H9 (cell line): ENCODE measurements at regions not wholly inside any gene's neighbourhood (a gene's known extent, or its start where the extent isn't known, plus 50 kb on each side); places are given as distances from the start of the nearest gene placed in this dataset.

ENCODE experiments used
- DNase-seq: peaks from one replicate; pipeline ENCODE4 v3.0.0-alpha.2; 2017
- H2AFZ ChIP-seq: one replicate; pipeline ENCODE4 v1.6.1; 2013; ENCODE audit warnings: mild to moderate bottlenecking, low read length, control low read depth, moderate library complexity
- H2AK5ac ChIP-seq: 2 replicates; pipeline ENCODE4 v1.6.1; 2013; ENCODE audit warnings: low read length, control low read depth, mixed read lengths; ENCODE audit not compliant: insufficient read length
- H2BK120ac ChIP-seq: one replicate; pipeline ENCODE4 v1.6.1; 2013; ENCODE audit warnings: low read depth, mild to moderate bottlenecking, low read length, control low read depth, inconsistent platforms; ENCODE audit not compliant: poor library complexity, severe bottlenecking
- H2BK12ac ChIP-seq: 2 replicates; pipeline ENCODE4 v1.6.1; 2013; ENCODE audit warnings: low read length, control low read depth, mixed read lengths, low read depth; ENCODE audit not compliant: insufficient read length
- H2BK15ac ChIP-seq: 2 replicates; pipeline ENCODE4 v1.6.1; 2013; ENCODE audit warnings: low read depth, low read length, control low read depth
- H2BK20ac ChIP-seq: one replicate; pipeline ENCODE4 v1.6.1; 2013; ENCODE audit warnings: low read depth, mild to moderate bottlenecking, low read length, control low read depth, inconsistent platforms; ENCODE audit not compliant: poor library complexity, severe bottlenecking
- H2BK5ac ChIP-seq: 2 replicates; pipeline ENCODE4 v1.6.1; 2013; ENCODE audit warnings: low read length, control low read depth, mixed read lengths; ENCODE audit not compliant: insufficient read length
- H3K14ac ChIP-seq: 2 replicates; pipeline ENCODE4 v1.6.1; 2013; ENCODE audit warnings: low read length, control low read depth; ENCODE audit not compliant: insufficient read depth
- H3K18ac ChIP-seq: 2 replicates; pipeline ENCODE4 v1.6.1; 2013; ENCODE audit warnings: low read depth, mild to moderate bottlenecking, mixed read lengths, low read length, control low read depth; ENCODE audit not compliant: insufficient read length
- H3K23ac ChIP-seq: 2 replicates; pipeline ENCODE4 v1.6.1; 2013; ENCODE audit warnings: low read length, control low read depth, mixed read lengths, low read depth; ENCODE audit not compliant: insufficient read length
- H3K23me2 ChIP-seq: 2 replicates; pipeline ENCODE4 v1.6.1; 2013; ENCODE audit warnings: low read depth, mild to moderate bottlenecking, mixed read lengths, low read length, control low read depth; ENCODE audit not compliant: insufficient read length, poor library complexity, severe bottlenecking
- H3K27ac ChIP-seq: 2 replicates; pipeline ENCODE4 v1.5.1; 2013; ENCODE audit warnings: low read length, control low read depth, mixed read lengths, low read depth; ENCODE audit not compliant: insufficient read length
- H3K27me3 ChIP-seq: 2 replicates; pipeline ENCODE4 v1.6.1; 2013; ENCODE audit warnings: low read length, control low read depth, inconsistent platforms; ENCODE audit not compliant: insufficient read depth
- H3K4ac ChIP-seq: 2 replicates; pipeline ENCODE4 v1.6.1; 2013; ENCODE audit warnings: low read depth, mild to moderate bottlenecking, control low read depth, inconsistent platforms, low read length, moderate library complexity
- H3K4me1 ChIP-seq: 2 replicates; pipeline ENCODE4 v1.6.1; 2013; ENCODE audit warnings: low read length, control low read depth, inconsistent platforms; ENCODE audit not compliant: insufficient read depth
- H3K4me2 ChIP-seq: 2 replicates; pipeline ENCODE4 v1.6.1; 2013; ENCODE audit warnings: low read length, control low read depth, mixed read lengths; ENCODE audit not compliant: insufficient read length, insufficient read depth
- H3K56ac ChIP-seq: 2 replicates; pipeline ENCODE4 v1.6.1; 2013; ENCODE audit warnings: low read depth, mild to moderate bottlenecking, mixed read lengths, low read length, control low read depth; ENCODE audit not compliant: insufficient read length
- H3K79me1 ChIP-seq: 2 replicates; pipeline ENCODE4 v1.6.1; 2013; ENCODE audit warnings: low read depth, mild to moderate bottlenecking, moderate library complexity, low read length, control low read depth, inconsistent platforms; ENCODE audit not compliant: insufficient read depth, poor library complexity, severe bottlenecking
- H3K79me2 ChIP-seq: 2 replicates; pipeline ENCODE4 v1.6.1; 2013; ENCODE audit warnings: low read length, control low read depth, inconsistent platforms; ENCODE audit not compliant: insufficient read depth
- H3K9ac ChIP-seq: 2 replicates; pipeline ENCODE4 v1.6.1; 2013; ENCODE audit warnings: low read length, control low read depth, mixed read lengths; ENCODE audit not compliant: insufficient read length; ENCODE audit errors: extremely low read depth
- H3K9me3 ChIP-seq: one replicate; pipeline ENCODE4 v1.6.1; 2013; ENCODE audit warnings: low read depth, low read length, inconsistent platforms; ENCODE audit not compliant: control insufficient read depth
- H3T11ph ChIP-seq: one replicate; pipeline ENCODE4 v1.6.1; 2013; ENCODE audit warnings: mild to moderate bottlenecking, low read length, control low read depth, inconsistent platforms
- H4K20me1 ChIP-seq: one replicate; pipeline ENCODE4 v1.6.1; 2013; ENCODE audit not compliant: control insufficient read depth, insufficient read length, insufficient read depth
- H4K5ac ChIP-seq: 2 replicates; pipeline ENCODE4 v1.6.1; 2013; ENCODE audit warnings: low read depth, mild to moderate bottlenecking, mixed read lengths, low read length, control low read depth; ENCODE audit not compliant: insufficient read length
- H4K8ac ChIP-seq: replicated peaks from 2 replicates; pipeline ENCODE4 v1.6.1; 2013; ENCODE audit warnings: low read length, control low read depth, mixed read lengths, low read depth; ENCODE audit not compliant: insufficient read length
- H4K91ac ChIP-seq: 2 replicates; pipeline ENCODE4 v1.6.1; 2013; ENCODE audit warnings: low read depth, mild to moderate bottlenecking, moderate library complexity, mixed read lengths, low read length, control low read depth; ENCODE audit not compliant: insufficient read length
- H3K27ac Mint-ChIP-seq, 3 experiments: 2 replicates in 2 of 3; 3 replicates in 1 of 3; pipeline ENCODE4 v1.8.0; 2020 to 2021; ENCODE audit warnings: mixed read lengths in 3 of 3, mild to moderate bottlenecking in 1 of 3, moderate library complexity in 1 of 3
- H3K27me3 Mint-ChIP-seq: 2 replicates; pipeline ENCODE4 v1.8.0; 2021; ENCODE audit warnings: low read depth, mild to moderate bottlenecking, moderate library complexity, mixed read lengths
- H3K36me3 Mint-ChIP-seq, 3 experiments: 2 replicates in 2 of 3; 3 replicates in 1 of 3; pipeline ENCODE4 v1.8.0; 2020 to 2021; ENCODE audit warnings: low read depth in 3 of 3, mixed read lengths in 3 of 3; ENCODE audit not compliant: insufficient read depth in 1 of 3
- H3K4me1 Mint-ChIP-seq, 2 experiments: 2 replicates each; pipeline ENCODE4 v1.8.0; 2020; ENCODE audit warnings: mixed read lengths in 2 of 2
- H3K4me3 Mint-ChIP-seq, 2 experiments: 2 replicates in 1 of 2; 3 replicates in 1 of 2; pipeline ENCODE4 v1.8.0; 2020 to 2021; ENCODE audit warnings: mild to moderate bottlenecking in 2 of 2, mixed read lengths in 2 of 2, moderate library complexity in 1 of 2
- H3K9me3 Mint-ChIP-seq, 2 experiments: 2 replicates in 1 of 2; 3 replicates in 1 of 2; pipeline ENCODE4 v1.8.0; 2020; ENCODE audit warnings: mild to moderate bottlenecking in 2 of 2, mixed read lengths in 2 of 2, moderate library complexity in 1 of 2
- WGBS: extraction: QIAGEN DNeasy Blood & Tissue Kit; methylation state at CpG from one replicate; pipeline ENCODE4 v1.1.7; 2013; ENCODE audit warnings: missing lambda C conversion rate, low lambda C conversion rate, mixed read lengths; ENCODE audit not compliant: insufficient read length; ENCODE audit errors: extremely low coverage; 5-methylcytosine and 5-hydroxymethylcytosine counted together
- TF ChIP-seq, protein P1 (sequence below): fragments of 200-600 bp; sonication (generic); conservative IDR thresholded peaks from 3 replicates; pipeline ENCODE4 v1.8.0; 2021; ENCODE audit warnings: antibody characterized with exemption, mild to moderate bottlenecking

DNA sequence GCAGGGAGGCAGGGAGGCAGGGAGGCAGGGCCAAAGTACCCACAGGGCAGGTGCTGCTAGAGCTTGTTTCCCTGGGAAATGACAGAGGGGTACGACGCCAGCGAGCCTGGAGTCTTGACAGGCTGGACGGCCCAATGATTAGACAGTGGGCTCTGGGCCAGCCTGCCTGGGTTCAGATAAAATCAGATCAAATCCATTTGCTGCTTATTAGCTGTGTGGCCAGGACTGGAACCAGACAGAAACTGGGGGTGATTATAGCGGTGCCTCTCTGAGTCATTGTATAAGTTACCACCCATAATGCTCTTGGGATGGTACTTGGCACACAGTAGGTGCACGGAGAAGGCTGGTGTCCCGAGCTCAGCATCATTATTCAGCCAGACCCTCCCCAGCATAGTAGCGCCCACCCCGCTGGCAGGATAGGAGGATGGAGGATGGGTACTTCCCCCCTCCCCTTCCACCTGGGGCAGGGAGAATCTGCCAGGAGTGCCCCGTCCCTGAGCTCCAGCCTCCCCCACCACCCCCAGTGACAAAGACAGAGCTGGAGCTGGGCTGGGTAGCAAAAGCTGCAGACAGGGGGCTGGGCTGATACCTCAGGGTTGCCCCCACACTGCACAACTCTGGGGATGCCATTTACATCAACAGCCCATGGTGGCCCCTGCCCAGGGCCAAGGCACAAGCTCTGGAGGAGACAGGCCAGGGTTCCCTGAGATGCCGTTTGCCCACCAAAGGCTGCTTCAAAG, 77.6 kb upstream of the TNRC6C start:
- no peaks in the 10 kb centered on the region for H3K23me2 ChIP-seq
- no peak overlapping the region for H3K4me3 Mint-ChIP-seq
- H2BK20ac ChIP-seq: no peak overlapping the region
- no peaks in the 10 kb centered on the region for H3K79me2 ChIP-seq
- H3K27me3 ChIP-seq: no peaks in the 10 kb centered on the region
- H2BK12ac ChIP-seq: no peak overlapping the region
- no peak overlapping the region for H3K27ac ChIP-seq
- H3K14ac ChIP-seq: no peak overlapping the region
- peaks cover 20% of the 10 kb centered on the region for H3K27me3 Mint-ChIP-seq
- TF ChIP-seq, protein P1, sequence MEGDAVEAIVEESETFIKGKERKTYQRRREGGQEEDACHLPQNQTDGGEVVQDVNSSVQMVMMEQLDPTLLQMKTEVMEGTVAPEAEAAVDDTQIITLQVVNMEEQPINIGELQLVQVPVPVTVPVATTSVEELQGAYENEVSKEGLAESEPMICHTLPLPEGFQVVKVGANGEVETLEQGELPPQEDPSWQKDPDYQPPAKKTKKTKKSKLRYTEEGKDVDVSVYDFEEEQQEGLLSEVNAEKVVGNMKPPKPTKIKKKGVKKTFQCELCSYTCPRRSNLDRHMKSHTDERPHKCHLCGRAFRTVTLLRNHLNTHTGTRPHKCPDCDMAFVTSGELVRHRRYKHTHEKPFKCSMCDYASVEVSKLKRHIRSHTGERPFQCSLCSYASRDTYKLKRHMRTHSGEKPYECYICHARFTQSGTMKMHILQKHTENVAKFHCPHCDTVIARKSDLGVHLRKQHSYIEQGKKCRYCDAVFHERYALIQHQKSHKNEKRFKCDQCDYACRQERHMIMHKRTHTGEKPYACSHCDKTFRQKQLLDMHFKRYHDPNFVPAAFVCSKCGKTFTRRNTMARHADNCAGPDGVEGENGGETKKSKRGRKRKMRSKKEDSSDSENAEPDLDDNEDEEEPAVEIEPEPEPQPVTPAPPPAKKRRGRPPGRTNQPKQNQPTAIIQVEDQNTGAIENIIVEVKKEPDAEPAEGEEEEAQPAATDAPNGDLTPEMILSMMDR: no peak
- H3K27ac Mint-ChIP-seq: no peak overlapping the region; a peak in 1 of 7 replicates
- no peak overlapping the region for H3T11ph ChIP-seq
- H3K36me3 Mint-ChIP-seq: peaks cover 0 to 4% (median 0%) of the 10 kb centered on the region in 3 experiments; a peak in 3 of 7 replicates
- H3K4me2 ChIP-seq: no peak overlapping the region
- WGBS: no CpG with 5 or more reads among the region's 11 CpGs
- no peaks in the 10 kb centered on the region for H3K9me3 ChIP-seq
- no peak overlapping the region for H2AFZ ChIP-seq
- peaks cover 13 to 18% of the 10 kb centered on the region in 2 experiments for H3K4me1 Mint-ChIP-seq
- no peak overlapping the region for H4K5ac ChIP-seq
- no peak overlapping the region for H4K8ac ChIP-seq
- no peak overlapping the region for H3K18ac ChIP-seq
- H3K9me3 Mint-ChIP-seq: peaks cover 4% of the 10 kb centered on the region in 2 experiments
- H3K23ac ChIP-seq: no peak overlapping the region
- H3K4ac ChIP-seq: no peak overlapping the region
- no peak overlapping the region for H3K56ac ChIP-seq
- no peak overlapping the region for H2BK5ac ChIP-seq
- H2AK5ac ChIP-seq: no peak overlapping the region
- no peak overlapping the region for H3K9ac ChIP-seq
- H4K20me1 ChIP-seq: no peaks in the 10 kb centered on the region
- no peaks in the 10 kb centered on the region for H3K4me1 ChIP-seq
- no peak overlapping the region for H2BK15ac ChIP-seq
- no peak for DNase-seq
- H2BK120ac ChIP-seq: no peak overlapping the region
- no peaks in the 10 kb centered on the region for H3K79me1 ChIP-seq
- H4K91ac ChIP-seq: no peak overlapping the region
